Esophagus muscularis mucosa (tissue), 4 donors: ENCODE measurements at regions not wholly inside any gene's neighbourhood (a gene's known extent, or its start where the extent isn't known, plus 50 kb on each side); places are given as distances from the start of the nearest gene placed in this dataset.

Experiments
- CTCF ChIP-seq, 3 experiments: fragments of 200-600 bp in 2 of 3; fragments of 450-650 bp in 1 of 3; sonication (generic) in 2 of 3; IDR thresholded peaks; one replicate each; pipeline ENCODE4 v1.5.1; 2017 to 2019; ENCODE audit warnings: antibody characterized with exemption in 3 of 3, mild to moderate bottlenecking in 2 of 3, moderate library complexity in 1 of 3
- EP300 ChIP-seq: sonication (generic); formaldehyde crosslinking; IDR thresholded peaks from one replicate; pipeline ENCODE4 v1.6.1; 2017; ENCODE audit warnings: antibody characterized with exemption
- POLR2A ChIP-seq: fragments of 450-650 bp; IDR thresholded peaks from one replicate; pipeline ENCODE4 v1.6.1; 2017; ENCODE audit warnings: antibody characterized with exemption, moderate library complexity, mild to moderate bottlenecking, low read depth

GRCh38 chr2:95761556-95761955 lies 169.8 kb downstream of the TRIM43 start:
- no peak for TF ChIP-seq EP300
- TF ChIP-seq CTCF (IDR thresholded peaks at IDR 0.05), result no peak
- TF ChIP-seq POLR2A, result no peak
